SK-N-SH (cell line): ENCODE measurements at regions not wholly inside any gene's neighbourhood (a gene's known extent, or its start where the extent isn't known, plus 50 kb on each side); places are given as distances from the start of the nearest gene placed in this dataset.

ENCODE experiments used
- CTCF ChIA-PET: fragments of 300-600, 350-600 bp; formaldehyde crosslinking; extraction: SDS; loops from one replicate; lab custom pipeline; 2021; lab: Yijun Ruan, JAX
- POLR2A ChIA-PET: fragments of 350-600 bp; sonication (Branson Sonifier 250); formaldehyde crosslinking; extraction: SDS; loops from one replicate; lab custom pipeline; 2020; ENCODE audit warnings: antibody characterized with exemption, inconsistent platforms; lab: Yijun Ruan, JAX
- DNase-seq: peaks from one replicate; pipeline ENCODE4 v3.0.0; 2012
- H2AFZ ChIP-seq: fragments of 200-600 bp; sonication (generic); 2 replicates; pipeline ENCODE4 v1.8.1; 2016; ENCODE audit warnings: antibody characterized with exemption, mild to moderate bottlenecking, low read depth
- H3F3A ChIP-seq: fragments of 200-600 bp; sonication (generic); replicated peaks from 2 replicates; pipeline ENCODE3; 2016; ENCODE audit warnings: antibody characterized with exemption, mild to moderate bottlenecking; ENCODE audit not compliant: insufficient read depth
- H3K27ac ChIP-seq, 2 experiments: fragments of 200-500 bp in 1 of 2; fragments of 200-600 bp in 1 of 2; sonication (Bioruptor generic) in 1 of 2; sonication (generic), shearing (Covaris generic) in 1 of 2; 2 replicates each; pipeline versions ENCODE4 v1.5.1 to v1.6.1; 2014 to 2016; ENCODE audit warnings: low read depth in 2 of 2, inconsistent platforms in 1 of 2, low read length in 1 of 2, mild to moderate bottlenecking in 1 of 2, mixed read lengths in 1 of 2
- H3K27me3 ChIP-seq: fragments of 200-600 bp; sonication (generic), shearing (Covaris generic); 2 replicates; pipeline ENCODE4 v1.6.1; 2016; ENCODE audit warnings: mixed run types; ENCODE audit not compliant: insufficient read depth
- H3K36me3 ChIP-seq, 2 experiments: fragments of 200-500 bp in 1 of 2; fragments of 200-600 bp in 1 of 2; sonication (Bioruptor generic) in 1 of 2; sonication (generic) in 1 of 2; replicated peaks in 1 of 2; 2 replicates each; pipeline versions ENCODE3 to v1.5.1; 2014 to 2016; ENCODE audit warnings: low read length in 1 of 2, mild to moderate bottlenecking in 1 of 2; ENCODE audit not compliant: insufficient read depth in 2 of 2, control insufficient read depth in 1 of 2
- H3K4me1 ChIP-seq, 2 experiments: fragments of 200-500 bp in 1 of 2; fragments of 200-600 bp in 1 of 2; sonication (Bioruptor generic) in 1 of 2; sonication (generic), shearing (Covaris generic) in 1 of 2; 2 replicates each; pipeline versions ENCODE4 v1.5.1 to v1.6.1; 2014 to 2016; ENCODE audit warnings: low read depth in 1 of 2, low read length in 1 of 2, mixed run types in 1 of 2; ENCODE audit not compliant: insufficient read depth in 2 of 2, control insufficient read depth in 1 of 2
- H3K4me2 ChIP-seq: fragments of 200-600 bp; sonication (generic), shearing (Covaris generic); 2 replicates; pipeline ENCODE4 v1.6.1; 2017; ENCODE audit warnings: mixed run types
- H3K4me3 ChIP-seq, 2 experiments: fragments of 200-500 bp in 1 of 2; fragments of 200-600 bp in 1 of 2; sonication (Bioruptor generic) in 1 of 2; sonication (generic), shearing (Covaris generic) in 1 of 2; 2 replicates each; pipeline versions ENCODE4 v1.5.1 to v1.8.1; 2014 to 2016; ENCODE audit warnings: low read depth in 2 of 2, inconsistent platforms in 1 of 2, low read length in 1 of 2, mild to moderate bottlenecking in 1 of 2, mixed read lengths in 1 of 2, moderate library complexity in 1 of 2
- H3K79me2 ChIP-seq: fragments of 200-600 bp; sonication (generic); 2 replicates; pipeline ENCODE4 v1.8.1; 2017; ENCODE audit warnings: mild to moderate bottlenecking; ENCODE audit not compliant: insufficient read depth
- H3K9ac ChIP-seq: fragments of 200-600 bp; sonication (generic); 2 replicates; pipeline ENCODE4 v1.6.1; 2017; ENCODE audit warnings: mixed run types
- H3K9me2 ChIP-seq: fragments of 200-600 bp; sonication (generic); 2 replicates; pipeline ENCODE4 v1.6.1; 2017; ENCODE audit warnings: mixed run types
- H3K9me3 ChIP-seq: fragments of 200-600 bp; sonication (generic); 2 replicates; pipeline ENCODE4 v1.6.1; 2017; ENCODE audit warnings: mixed run types, mild to moderate bottlenecking, moderate library complexity
- H4K20me1 ChIP-seq: fragments of 200-600 bp; sonication (generic); 2 replicates; pipeline ENCODE4 v1.6.1; 2017; ENCODE audit warnings: mild to moderate bottlenecking, mixed run types; ENCODE audit not compliant: insufficient read depth
- ELF1 ChIP-seq: IDR thresholded peaks from 2 replicates; pipeline ENCODE4 v1.4.0; 2012
- EZH2phosphoT487 ChIP-seq: fragments of 200-600 bp; sonication (generic); IDR thresholded peaks from 2 replicates; pipeline ENCODE4 v1.6.1; 2017; ENCODE audit warnings: low read depth, mixed run types, mild to moderate bottlenecking, antibody characterized with exemption, moderate library complexity, borderline replicate concordance
- FOXJ3 ChIP-seq: sonication (generic); formaldehyde crosslinking; IDR thresholded peaks from 2 replicates; pipeline ENCODE4 v1.5.1; 2020; ENCODE audit warnings: mild to moderate bottlenecking, missing genetic modification reagents
- GABPA ChIP-seq: IDR thresholded peaks from 2 replicates; pipeline ENCODE4 v1.4.0; 2012; ENCODE audit warnings: low read depth, mild to moderate bottlenecking
- JUND ChIP-seq: IDR thresholded peaks from 2 replicates; pipeline ENCODE4 v1.4.0; 2012
- MEF2A ChIP-seq: IDR thresholded peaks from 2 replicates; pipeline ENCODE4 v1.4.0; 2012; ENCODE audit warnings: low read depth, borderline replicate concordance
- MXI1 ChIP-seq: IDR thresholded peaks from 2 replicates; pipeline ENCODE4 v1.6.1; 2012; ENCODE audit warnings: mild to moderate bottlenecking, low read depth, low read length, improper control_type of control experiment
- POLR2AphosphoS5 ChIP-seq: IDR thresholded peaks from 2 replicates; pipeline ENCODE4 v1.6.1; 2012; ENCODE audit warnings: low read depth, low read length
- RAD21 ChIP-seq: IDR thresholded peaks from 2 replicates; pipeline ENCODE4 v1.6.1; 2012; ENCODE audit warnings: mild to moderate bottlenecking, low read length
- RCOR1 ChIP-seq: fragments of 150-350 bp; IDR thresholded peaks from 2 replicates; pipeline ENCODE4 v1.6.1; 2017; ENCODE audit warnings: antibody characterized with exemption, low read length
- RFX5 ChIP-seq: IDR thresholded peaks from 2 replicates; pipeline ENCODE4 v1.6.1; 2012; ENCODE audit warnings: mild to moderate bottlenecking, improper control_type of control experiment, low read length
- SIN3A ChIP-seq: IDR thresholded peaks from 2 replicates; pipeline ENCODE4 v1.6.1; 2012; ENCODE audit warnings: low read depth, mild to moderate bottlenecking, low read length, moderate library complexity, borderline replicate concordance
- SMC3 ChIP-seq: IDR thresholded peaks from 2 replicates; pipeline ENCODE4 v1.6.1; 2012; ENCODE audit warnings: low read depth, low read length, improper control_type of control experiment
- TEAD4 ChIP-seq: IDR thresholded peaks from 2 replicates; pipeline ENCODE4 v1.4.0; 2012; ENCODE audit warnings: mild to moderate bottlenecking, borderline replicate concordance; ENCODE audit not compliant: insufficient read depth
- USF1 ChIP-seq: IDR thresholded peaks from 2 replicates; pipeline ENCODE4 v1.4.0; 2012; ENCODE audit warnings: low read depth, borderline replicate concordance
- USF2 ChIP-seq: fragments of 150-350 bp; IDR thresholded peaks from 2 replicates; pipeline ENCODE4 v1.6.1; 2017; ENCODE audit warnings: antibody characterized with exemption, low read length, low read depth, borderline replicate concordance
- WGBS: methylation state at CpG from one replicate; pipeline ENCODE4 v1.1.6; 2017; ENCODE audit warnings: low lambda C conversion rate; 5-methylcytosine and 5-hydroxymethylcytosine counted together
- TF ChIP-seq, protein P1 (sequence below): IDR thresholded peaks from 2 replicates; pipeline ENCODE4 v1.6.1; 2012; ENCODE audit warnings: mild to moderate bottlenecking, low read depth, low read length, moderate library complexity
- TF ChIP-seq, protein P2 (sequence below): fragments of 150-350 bp; IDR thresholded peaks from 2 replicates; pipeline ENCODE4 v1.6.1; 2016; ENCODE audit warnings: mild to moderate bottlenecking, low read depth, low read length

GRCh38 chr1:81458186-81458585, 342.5 kb upstream of the ADGRL2 start:
- Histone ChIP-seq H3K27me3 (no peaks in the 10 kb centered on the region), H3K4me3 (no peak overlapping the region), H3K9me2 (no peaks in the 10 kb centered on the region), H3K4me2 (no peak overlapping the region), H2AFZ (no peak overlapping the region), H3K36me3 (no peaks in the 10 kb centered on the region), H3K9me3 (no peaks in the 10 kb centered on the region), H3K4me1 (peaks cover 0 to 2% of the 10 kb centered on the region in 2 experiments; a peak in 2 of 4 replicates), H3K27ac (no peak overlapping the region), H3F3A (no peaks in the 10 kb centered on the region), H3K9ac (no peak overlapping the region), H3K79me2 (no peaks in the 10 kb centered on the region), H4K20me1 (no peaks in the 10 kb centered on the region)
- ChIA-PET POLR2A (no interaction called here), CTCF (no interaction called here)
- TF ChIP-seq, protein P1, sequence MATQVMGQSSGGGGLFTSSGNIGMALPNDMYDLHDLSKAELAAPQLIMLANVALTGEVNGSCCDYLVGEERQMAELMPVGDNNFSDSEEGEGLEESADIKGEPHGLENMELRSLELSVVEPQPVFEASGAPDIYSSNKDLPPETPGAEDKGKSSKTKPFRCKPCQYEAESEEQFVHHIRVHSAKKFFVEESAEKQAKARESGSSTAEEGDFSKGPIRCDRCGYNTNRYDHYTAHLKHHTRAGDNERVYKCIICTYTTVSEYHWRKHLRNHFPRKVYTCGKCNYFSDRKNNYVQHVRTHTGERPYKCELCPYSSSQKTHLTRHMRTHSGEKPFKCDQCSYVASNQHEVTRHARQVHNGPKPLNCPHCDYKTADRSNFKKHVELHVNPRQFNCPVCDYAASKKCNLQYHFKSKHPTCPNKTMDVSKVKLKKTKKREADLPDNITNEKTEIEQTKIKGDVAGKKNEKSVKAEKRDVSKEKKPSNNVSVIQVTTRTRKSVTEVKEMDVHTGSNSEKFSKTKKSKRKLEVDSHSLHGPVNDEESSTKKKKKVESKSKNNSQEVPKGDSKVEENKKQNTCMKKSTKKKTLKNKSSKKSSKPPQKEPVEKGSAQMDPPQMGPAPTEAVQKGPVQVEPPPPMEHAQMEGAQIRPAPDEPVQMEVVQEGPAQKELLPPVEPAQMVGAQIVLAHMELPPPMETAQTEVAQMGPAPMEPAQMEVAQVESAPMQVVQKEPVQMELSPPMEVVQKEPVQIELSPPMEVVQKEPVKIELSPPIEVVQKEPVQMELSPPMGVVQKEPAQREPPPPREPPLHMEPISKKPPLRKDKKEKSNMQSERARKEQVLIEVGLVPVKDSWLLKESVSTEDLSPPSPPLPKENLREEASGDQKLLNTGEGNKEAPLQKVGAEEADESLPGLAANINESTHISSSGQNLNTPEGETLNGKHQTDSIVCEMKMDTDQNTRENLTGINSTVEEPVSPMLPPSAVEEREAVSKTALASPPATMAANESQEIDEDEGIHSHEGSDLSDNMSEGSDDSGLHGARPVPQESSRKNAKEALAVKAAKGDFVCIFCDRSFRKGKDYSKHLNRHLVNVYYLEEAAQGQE = no peak
- no peak for TF ChIP-seq RAD21
- no peak for TF ChIP-seq POLR2AphosphoS5
- TF ChIP-seq RCOR1 = no peak
- no peak for TF ChIP-seq USF1
- TF ChIP-seq JUND = no peak
- no peak for TF ChIP-seq TEAD4
- no peak for TF ChIP-seq ELF1
- no peak for TF ChIP-seq FOXJ3 (CRISPR knock-in tag)
- no peak for TF ChIP-seq RFX5
- TF ChIP-seq, protein P2, sequence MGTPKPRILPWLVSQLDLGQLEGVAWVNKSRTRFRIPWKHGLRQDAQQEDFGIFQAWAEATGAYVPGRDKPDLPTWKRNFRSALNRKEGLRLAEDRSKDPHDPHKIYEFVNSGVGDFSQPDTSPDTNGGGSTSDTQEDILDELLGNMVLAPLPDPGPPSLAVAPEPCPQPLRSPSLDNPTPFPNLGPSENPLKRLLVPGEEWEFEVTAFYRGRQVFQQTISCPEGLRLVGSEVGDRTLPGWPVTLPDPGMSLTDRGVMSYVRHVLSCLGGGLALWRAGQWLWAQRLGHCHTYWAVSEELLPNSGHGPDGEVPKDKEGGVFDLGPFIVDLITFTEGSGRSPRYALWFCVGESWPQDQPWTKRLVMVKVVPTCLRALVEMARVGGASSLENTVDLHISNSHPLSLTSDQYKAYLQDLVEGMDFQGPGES = no peak
- TF ChIP-seq GABPA = no peak
- no peak for TF ChIP-seq SMC3
- TF ChIP-seq SIN3A = no peak
- no peak for TF ChIP-seq USF2
- no peak for TF ChIP-seq EZH2phosphoT487
- no peak for TF ChIP-seq MEF2A
- TF ChIP-seq MXI1 = no peak
- 48% methylated on average over 3 of the region's 4 CpGs for WGBS
- DNase-seq = no peak
